GM13977 (cell line): ENCODE measurements at regions not wholly inside any gene's neighbourhood (a gene's known extent, or its start where the extent isn't known, plus 50 kb on each side); places are given as distances from the start of the nearest gene placed in this dataset.

ENCODE experiments used
- DNase-seq: peaks from one replicate; pipeline ENCODE4 v3.0.0; 2012; ENCODE audit warnings: low spot score
- CTCF ChIP-seq: IDR thresholded peaks from 2 replicates; pipeline ENCODE4 v1.5.1; 2012; ENCODE audit warnings: mild to moderate bottlenecking, control low read depth; ENCODE audit not compliant: insufficient read depth; ENCODE audit errors: extremely low read depth, missing control alignments
- in situ Hi-C: fragments of 300-500 bp; cut with MboI; formaldehyde crosslinking; loops from one replicate; pipeline ENCODE4 v1.12.0; 2022; ENCODE audit warnings: low sequenced_read_pairs, low pct_unique_long_range_greater_than_20kb, mixed read lengths, inconsistent platforms; ENCODE audit not compliant: unreplicated experiment

- in situ Hi-C loops, result no loop called here
- no peak for DNase-seq
- no peak for TF ChIP-seq CTCF
Measured at GRCh38 chr1:157404063-157404501, 148.2 kb downstream of the FCRL5 start.

GRCh38 chr1:157403608-157404007 is 148.7 kb downstream of the FCRL5 start:
- no peak for TF ChIP-seq CTCF
- DNase-seq, result no peak
- in situ Hi-C loops, result no loop called here

- TF ChIP-seq CTCF, result no peak
- in situ Hi-C loops, result no loop called here
- peak; percentile 29 for DNase-seq
Measured at GRCh38 chr1:157403203-157403602, 149.1 kb downstream of the FCRL5 start.

GRCh38 chr1:157400766-157401165 is 151.5 kb downstream of the FCRL5 start:
- in situ Hi-C loops, result no loop called here
- no peak for TF ChIP-seq CTCF
- DNase-seq, result no peak

- in situ Hi-C loops, result no loop called here
- DNase-seq, result peak; percentile 27
- TF ChIP-seq CTCF, result no peak
Measured at GRCh38 chr1:157399984-157400382, 152.3 kb downstream of the FCRL5 start.

GRCh38 chr1:157399343-157399983 is 152.9 kb downstream of the FCRL5 start:
- TF ChIP-seq CTCF, result no peak
- DNase-seq, result no peak
- in situ Hi-C loops, result no loop called here
